ENCODE measurements at regions not wholly inside any gene's neighbourhood (a gene's known extent, or its start where the extent isn't known, plus 50 kb on each side); places are given as distances from the start of the nearest gene placed in this dataset.

DNA sequence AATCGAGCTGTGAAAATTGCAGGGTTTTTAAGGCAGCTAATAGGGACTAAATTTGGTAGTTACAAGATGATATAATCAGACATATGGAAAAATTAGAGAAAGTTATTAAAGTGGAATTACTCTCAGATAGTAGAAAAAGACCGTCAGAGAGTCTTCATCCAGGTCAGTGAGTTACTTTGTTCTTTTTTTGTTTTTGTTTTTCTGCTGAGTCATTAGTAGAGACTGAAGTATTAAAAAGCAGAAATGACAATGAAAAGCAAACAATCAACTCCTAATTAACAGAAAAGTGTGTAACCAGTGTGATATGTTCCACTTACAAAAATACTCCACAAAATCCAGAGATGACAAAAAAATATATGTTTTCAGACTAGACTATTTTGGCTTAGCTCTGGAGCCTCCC, 480.4 kb upstream of the COX7C start (continued):
- no peak for TF ChIP-seq RAD21 (IDR thresholded peaks at IDR 0.05; ENCODE audit: insufficient read depth, low read depth, low read length)
- TF ChIP-seq PAX8 (IDR thresholded peaks at IDR 0.05), result no peak
- no peak for TF ChIP-seq ZNF217 (IDR thresholded peaks at IDR 0.05)
- no peak for TF ChIP-seq EGR1 (IDR thresholded peaks at IDR 0.05; ENCODE audit: borderline replicate concordance in 1 of 2, low read depth in 2 of 2, low read length in 2 of 2)
- TF ChIP-seq ASH2L (IDR thresholded peaks at IDR 0.05; ENCODE audit: borderline replicate concordance, low read depth), result no peak
- TF ChIP-seq TARDBP (IDR thresholded peaks at IDR 0.05; ENCODE audit: borderline replicate concordance), result no peak

DNA sequence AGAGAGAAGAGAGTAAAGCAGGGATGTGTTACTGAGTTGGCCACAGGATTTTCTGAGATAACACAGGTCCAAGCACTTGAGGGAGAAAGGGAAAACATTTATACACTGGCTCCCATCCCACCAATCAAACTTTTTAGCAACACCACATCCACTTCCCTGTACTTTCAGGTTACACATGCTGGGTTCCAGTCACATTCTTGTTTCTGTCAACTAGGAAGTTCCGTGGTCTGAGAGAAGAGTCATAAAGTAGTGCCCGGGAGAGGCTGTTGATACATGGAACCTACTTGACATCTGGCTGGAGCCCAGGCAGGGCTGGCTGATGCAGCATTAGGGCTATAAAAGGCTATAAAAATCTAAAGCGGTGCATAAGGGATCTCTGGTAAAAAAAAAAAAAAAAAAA, 473.9 kb upstream of the COX7C start:
- FAIRE-seq, result no peak
- no peaks in the 10 kb centered on the region for H3K27me3 ChIP-seq (replicated peaks in 1 of 2; ENCODE audit: control insufficient read depth in 2 of 2, insufficient read depth in 2 of 2, low read length in 1 of 2)
- H3K4me2 ChIP-seq (ENCODE audit: control insufficient read depth, insufficient read depth), result no peak overlapping the region
- no peak for DNase-seq (ENCODE audit: low read depth, low spot score)
- H3K9ac ChIP-seq (ENCODE audit: control insufficient read depth, insufficient read depth, low read length), result no peak overlapping the region
- no peaks in the 10 kb centered on the region for H3K9me3 ChIP-seq (replicated peaks; ENCODE audit: control insufficient read depth, insufficient read depth, low read length)
- ChIA-PET RAD21 (ENCODE audit: unreplicated experiment) (no interaction called here), SMC1A (ENCODE audit: uncharacterized antibody, unreplicated experiment) (no interaction called here), POLR2A (no interaction called here), CTCF (no interaction called here)
- H3K27ac ChIP-seq (ENCODE audit: control insufficient read depth, insufficient read depth), result no peak overlapping the region
- no peak for ATAC-seq
- H3K4me1 ChIP-seq (ENCODE audit: control insufficient read depth, insufficient read depth, low read length), result no peaks in the 10 kb centered on the region
- no peaks in the 10 kb centered on the region for H4K20me1 ChIP-seq (ENCODE audit: control insufficient read depth, insufficient read depth)
- in situ Hi-C loops (cut with MboI) (no loop called here), intact Hi-C loops (cut with micrococcal nuclease; ENCODE audit: unreplicated experiment) (no loop called here)
- TF ChIP-seq, protein P1, sequence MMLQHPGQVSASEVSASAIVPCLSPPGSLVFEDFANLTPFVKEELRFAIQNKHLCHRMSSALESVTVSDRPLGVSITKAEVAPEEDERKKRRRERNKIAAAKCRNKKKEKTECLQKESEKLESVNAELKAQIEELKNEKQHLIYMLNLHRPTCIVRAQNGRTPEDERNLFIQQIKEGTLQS (IDR thresholded peaks at IDR 0.05; ENCODE audit: borderline replicate concordance, extremely low read depth, low read depth, low read length), result no peak
- TF ChIP-seq SMAD1 (IDR thresholded peaks at IDR 0.05; ENCODE audit: low read depth, partially characterized antibody), result no peak
- TF ChIP-seq YBX1 (IDR thresholded peaks at IDR 0.05), result no peak
- TF ChIP-seq RB1 (IDR thresholded peaks at IDR 0.05; ENCODE audit: borderline replicate concordance), result no peak
- TF ChIP-seq CREM (IDR thresholded peaks at IDR 0.05; ENCODE audit: low read depth), result no peak
- TF ChIP-seq SMAD5 (IDR thresholded peaks at IDR 0.05; ENCODE audit: low read depth), result no peak
- TF ChIP-seq, protein P2, sequence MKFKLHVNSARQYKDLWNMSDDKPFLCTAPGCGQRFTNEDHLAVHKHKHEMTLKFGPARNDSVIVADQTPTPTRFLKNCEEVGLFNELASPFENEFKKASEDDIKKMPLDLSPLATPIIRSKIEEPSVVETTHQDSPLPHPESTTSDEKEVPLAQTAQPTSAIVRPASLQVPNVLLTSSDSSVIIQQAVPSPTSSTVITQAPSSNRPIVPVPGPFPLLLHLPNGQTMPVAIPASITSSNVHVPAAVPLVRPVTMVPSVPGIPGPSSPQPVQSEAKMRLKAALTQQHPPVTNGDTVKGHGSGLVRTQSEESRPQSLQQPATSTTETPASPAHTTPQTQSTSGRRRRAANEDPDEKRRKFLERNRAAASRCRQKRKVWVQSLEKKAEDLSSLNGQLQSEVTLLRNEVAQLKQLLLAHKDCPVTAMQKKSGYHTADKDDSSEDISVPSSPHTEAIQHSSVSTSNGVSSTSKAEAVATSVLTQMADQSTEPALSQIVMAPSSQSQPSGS (IDR thresholded peaks at IDR 0.05; ENCODE audit: low read length), result no peak
- no peak for TF ChIP-seq ETV6 (conservative IDR thresholded peaks at IDR 0.05 in 1 of 2, IDR thresholded peaks at IDR 0.05 in 1 of 2; ENCODE audit: borderline replicate concordance in 1 of 2, low read depth in 1 of 2)
- no peak for TF ChIP-seq RCOR1 (conservative IDR thresholded peaks at IDR 0.05; ENCODE audit: low read depth, low read length)
- TF ChIP-seq YY1 (IDR thresholded peaks at IDR 0.05; ENCODE audit: low read depth, low read length), result no peak
- no peak for TF ChIP-seq ZZZ3 (IDR thresholded peaks at IDR 0.05; ENCODE audit: control insufficient read depth, insufficient read length, low read depth)
- TF ChIP-seq RAD51 (IDR thresholded peaks at IDR 0.05), result no peak
- no peak for TF ChIP-seq EED (IDR thresholded peaks at IDR 0.05; ENCODE audit: low read depth)
- TF ChIP-seq POLR2AphosphoS5 (IDR thresholded peaks at IDR 0.05; ENCODE audit: low read length), result no peak
- TF ChIP-seq, protein P3, sequence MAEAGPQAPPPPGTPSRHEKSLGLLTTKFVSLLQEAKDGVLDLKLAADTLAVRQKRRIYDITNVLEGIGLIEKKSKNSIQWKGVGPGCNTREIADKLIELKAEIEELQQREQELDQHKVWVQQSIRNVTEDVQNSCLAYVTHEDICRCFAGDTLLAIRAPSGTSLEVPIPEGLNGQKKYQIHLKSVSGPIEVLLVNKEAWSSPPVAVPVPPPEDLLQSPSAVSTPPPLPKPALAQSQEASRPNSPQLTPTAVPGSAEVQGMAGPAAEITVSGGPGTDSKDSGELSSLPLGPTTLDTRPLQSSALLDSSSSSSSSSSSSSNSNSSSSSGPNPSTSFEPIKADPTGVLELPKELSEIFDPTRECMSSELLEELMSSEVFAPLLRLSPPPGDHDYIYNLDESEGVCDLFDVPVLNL (IDR thresholded peaks at IDR 0.05; ENCODE audit: low read depth, low read length), result no peak
- TF ChIP-seq STAT3 (IDR thresholded peaks at IDR 0.05; ENCODE audit: low read depth, low read length), result no peak
- no peak for TF ChIP-seq TCF7 (IDR thresholded peaks at IDR 0.05; ENCODE audit: borderline replicate concordance)
- no peak overlapping the region for H2AFZ ChIP-seq (ENCODE audit: control insufficient read depth, low read depth, low read length)
- no peaks in the 10 kb centered on the region for H3K79me2 ChIP-seq (ENCODE audit: control insufficient read depth, insufficient read depth, low read length)
- H3K4me3 ChIP-seq, result no peak overlapping the region
- WGBS (ENCODE audit: insufficient coverage, insufficient replicate concordance, low lambda C conversion rate, missing lambda C conversion rate), result 58% methylated on average over 3 of the region's 3 CpGs
- no TSS peak for BruUV-seq (replicated peaks)
- no peaks in the 10 kb centered on the region for H3K36me3 ChIP-seq (ENCODE audit: control insufficient read depth in 2 of 2, insufficient read depth in 2 of 2, low read length in 1 of 2)
